ENCODE measurements at regions not wholly inside any gene's neighbourhood (a gene's known extent, or its start where the extent isn't known, plus 50 kb on each side); places are given as distances from the start of the nearest gene placed in this dataset.
"Not testable (repeated sequence)": the region's sequence is repeated elsewhere in the genome, so short reads cannot be mapped to it uniquely, and the experiment has no call there.

DNA sequence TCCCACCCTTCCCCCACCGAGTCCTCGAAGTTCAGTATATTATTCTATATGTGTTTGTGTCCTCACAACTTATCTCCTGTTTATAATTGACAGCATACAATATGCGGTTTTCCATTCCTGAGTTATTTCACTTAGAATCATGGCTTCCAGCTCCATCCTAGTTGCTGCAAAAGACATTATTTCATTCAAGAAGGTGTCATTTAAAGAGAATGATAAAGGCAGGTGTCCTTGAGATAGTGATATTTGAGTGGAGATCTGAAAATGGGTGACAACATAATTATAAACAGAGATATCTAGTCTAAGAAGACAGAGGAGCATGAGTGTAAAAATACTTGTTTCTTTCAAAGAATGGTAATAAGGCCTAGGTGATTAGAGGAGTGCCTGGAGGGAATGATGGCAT, 876.8 kb downstream of the SLC6A15 start:
- no peak for FAIRE-seq

DNA sequence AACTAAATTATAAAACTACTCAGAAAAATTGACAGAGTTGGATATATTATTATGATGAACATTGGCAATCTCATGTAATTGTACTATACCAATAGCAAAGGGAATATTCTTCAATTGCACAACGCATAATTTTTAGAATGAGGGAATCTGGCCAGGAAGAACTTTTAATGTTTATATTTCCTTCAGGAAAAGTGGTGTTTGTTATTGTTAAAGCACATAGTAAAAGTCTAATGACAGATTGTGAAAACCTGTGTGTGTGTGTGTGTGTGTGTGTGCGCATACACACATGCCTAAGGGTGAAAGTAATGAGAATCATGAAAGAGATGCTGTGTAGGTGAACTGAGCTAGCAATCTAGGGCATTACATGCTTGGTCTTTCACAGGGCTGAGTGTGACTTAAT, 877.7 kb downstream of the SLC6A15 start:
- FAIRE-seq = no peak

DNA sequence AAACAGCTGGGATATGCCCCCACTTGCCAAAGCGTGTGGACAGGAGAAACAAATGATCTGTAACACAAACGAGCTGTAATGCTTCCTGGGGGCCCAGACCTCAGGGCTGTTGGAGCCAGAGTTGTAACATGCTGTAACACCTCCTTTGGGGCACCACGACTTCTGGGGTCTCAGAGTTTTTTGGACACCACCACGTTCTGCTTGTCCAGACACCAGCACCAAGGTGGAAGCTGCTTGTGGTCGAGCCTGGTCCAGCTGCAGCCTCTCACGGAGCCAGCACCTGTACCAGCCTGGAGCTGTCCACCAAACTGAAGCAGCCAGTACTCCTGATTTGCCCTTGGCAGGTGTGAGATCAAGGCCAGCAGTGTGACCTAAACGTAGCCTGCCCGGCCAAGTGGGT, 879.4 kb downstream of the SLC6A15 start:
- no peak for FAIRE-seq

DNA sequence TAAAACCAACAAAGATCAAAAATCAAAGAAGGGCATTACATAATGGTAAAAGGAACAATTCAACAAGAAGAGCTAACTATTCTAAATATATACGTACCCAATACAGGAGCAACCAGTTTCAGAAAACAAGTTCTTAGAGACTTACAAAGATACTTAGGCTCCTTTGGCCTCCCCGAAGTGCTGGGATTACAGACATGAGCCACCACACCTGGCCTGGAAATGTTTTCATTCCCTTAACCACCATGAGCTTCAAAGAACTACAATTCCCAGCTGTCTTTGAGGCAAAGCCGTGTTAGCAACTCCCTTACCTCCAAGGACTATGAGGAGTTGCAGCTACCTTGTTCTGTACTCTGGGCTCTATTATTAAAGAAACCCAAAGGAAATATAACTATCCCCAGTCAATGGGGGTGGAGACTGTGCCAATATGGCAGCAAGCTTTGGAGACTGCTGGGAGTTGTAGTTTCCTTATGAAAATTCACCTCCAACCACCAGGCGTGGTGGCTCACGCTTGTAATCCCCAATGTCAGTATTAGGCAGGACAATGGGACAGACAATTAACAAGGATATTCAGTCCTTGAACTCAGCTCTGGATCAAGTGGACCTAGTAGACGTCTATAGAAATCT, 893.9 kb downstream of the SLC6A15 start:
- not testable (repeated sequence) for FAIRE-seq

DNA sequence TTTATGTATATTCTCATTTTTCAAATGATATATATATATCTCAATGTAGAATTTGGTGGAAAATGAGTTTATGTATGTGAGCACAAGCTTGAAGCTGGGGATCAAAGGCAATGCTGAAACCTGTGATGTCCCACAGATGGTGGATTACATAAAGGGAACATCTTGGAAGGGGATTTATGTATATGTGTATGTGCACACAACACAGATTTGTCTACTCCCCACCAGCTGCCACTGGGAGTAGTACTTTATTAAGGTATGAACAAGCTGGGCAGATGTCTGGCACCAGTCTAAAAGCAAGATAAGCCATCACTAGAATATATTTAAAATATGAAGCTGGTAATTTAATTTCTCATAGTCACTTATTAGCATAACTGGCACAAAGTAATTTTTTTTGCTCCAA, 895.6 kb downstream of the SLC6A15 start:
- FAIRE-seq = no peak

DNA sequence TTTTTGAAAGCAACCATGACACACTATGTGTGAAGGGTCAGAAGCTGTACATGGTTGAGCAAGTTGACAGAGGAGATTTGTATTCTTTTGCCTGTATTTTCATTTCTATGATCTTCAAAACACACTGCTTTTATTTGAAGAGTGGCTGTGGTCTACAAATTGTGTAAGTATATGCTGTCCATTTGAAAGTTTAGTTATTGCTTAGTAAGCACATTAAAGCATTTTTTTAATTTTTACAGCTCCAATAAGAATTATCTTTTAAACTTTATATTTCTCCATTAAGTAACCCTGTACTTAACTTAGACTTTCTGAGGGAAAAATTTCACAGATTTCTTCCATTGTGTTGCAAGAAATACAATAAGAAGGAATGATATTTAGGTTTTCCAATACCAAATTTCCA, 915.2 kb downstream of the SLC6A15 start:
- FAIRE-seq = no peak

DNA sequence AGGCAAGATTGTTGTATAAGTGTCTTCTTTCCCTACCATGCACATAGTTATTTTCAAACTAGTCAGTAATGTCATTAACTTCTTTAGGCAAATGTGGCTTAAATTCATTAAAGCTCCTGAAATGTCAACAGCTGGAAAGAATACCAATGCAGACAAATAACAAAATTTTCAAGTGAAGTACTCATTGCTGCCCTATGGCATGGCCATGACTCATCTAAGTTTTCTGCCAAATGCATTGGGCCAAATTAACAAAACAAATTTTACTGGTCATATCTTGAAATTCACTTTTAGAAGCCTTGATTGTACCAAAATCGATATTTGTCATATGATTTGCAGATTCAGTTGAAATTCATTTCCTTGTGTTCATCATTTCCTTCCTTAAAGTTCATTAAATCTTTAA, 915.9 kb downstream of the SLC6A15 start:
- no peak for FAIRE-seq

DNA sequence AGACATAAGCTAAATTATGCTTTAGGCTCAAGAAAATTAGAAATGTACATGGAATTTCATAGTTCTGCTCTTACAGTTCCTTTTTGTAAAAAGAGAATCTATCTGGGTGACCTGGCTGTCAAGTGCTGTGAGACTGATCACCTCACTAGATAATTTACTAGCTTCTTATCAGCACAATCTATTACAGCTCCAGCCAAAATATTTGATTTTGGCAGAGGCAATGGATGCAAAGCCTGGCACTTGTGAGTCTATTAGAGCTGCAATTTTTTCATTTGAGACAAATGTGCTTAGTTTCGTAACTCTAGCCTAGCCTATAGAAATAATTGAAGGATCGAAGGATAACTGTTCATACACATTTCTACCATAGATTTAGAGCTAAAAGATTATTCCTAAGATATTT, 927.5 kb downstream of the SLC6A15 start:
- no peak for FAIRE-seq

DNA sequence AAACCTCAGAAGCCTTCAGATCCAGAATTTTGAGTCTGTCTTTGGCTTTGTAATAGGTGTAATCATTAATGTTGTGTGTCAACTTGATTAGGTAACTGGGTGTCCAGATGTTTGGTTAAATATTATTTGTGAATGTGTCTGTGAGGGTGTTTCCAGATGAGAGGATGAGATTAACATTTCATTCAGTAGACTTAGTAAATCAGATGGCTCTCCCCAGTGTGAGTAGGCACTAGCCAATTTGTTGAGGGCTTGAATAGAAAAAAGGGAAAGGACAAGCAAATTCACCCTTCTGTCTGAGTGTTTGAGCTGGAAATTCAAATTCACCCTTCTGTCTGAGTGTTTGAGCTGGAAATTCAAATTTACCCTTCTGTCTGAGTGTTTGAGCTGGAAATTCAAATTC, 932.2 kb downstream of the SLC6A15 start:
- FAIRE-seq = no peak

DNA sequence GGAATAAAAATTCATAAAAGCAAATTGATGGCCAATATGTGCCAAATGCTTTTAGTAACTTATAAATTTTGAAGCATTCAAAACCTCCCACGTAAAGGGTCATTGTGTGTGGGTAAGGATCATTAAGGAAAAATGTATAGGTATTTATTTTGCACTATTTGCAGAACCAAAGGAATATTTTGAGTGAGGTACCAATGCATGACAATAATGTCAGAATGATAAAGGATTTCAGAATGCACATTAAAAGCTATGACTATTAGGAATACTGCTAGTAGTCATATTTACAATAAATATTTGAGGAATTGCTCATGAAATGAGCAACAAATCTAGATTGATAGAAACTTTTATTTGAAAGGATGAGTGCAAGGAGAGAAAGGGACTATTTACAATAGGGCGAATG, 932.8 kb downstream of the SLC6A15 start:
- no peak for FAIRE-seq

DNA sequence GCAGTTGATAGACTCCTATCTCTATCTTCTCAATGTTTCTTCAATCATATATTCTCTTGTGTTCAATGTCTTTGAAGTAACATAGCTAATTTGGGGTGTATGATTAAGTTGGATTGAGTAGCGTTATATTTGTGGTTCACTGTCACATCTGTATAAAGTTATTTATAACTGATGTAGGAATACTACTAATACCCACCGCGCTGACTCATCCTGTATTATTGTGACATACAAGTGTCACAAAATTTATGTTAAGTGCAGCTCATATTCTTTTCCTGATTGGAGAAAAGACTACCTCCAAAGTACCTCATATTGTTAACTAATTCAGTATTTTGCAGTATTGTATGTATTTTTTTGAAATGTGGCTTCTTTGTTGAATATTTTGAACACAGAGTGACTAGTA, 940.8 kb downstream of the SLC6A15 start:
- FAIRE-seq = no peak

DNA sequence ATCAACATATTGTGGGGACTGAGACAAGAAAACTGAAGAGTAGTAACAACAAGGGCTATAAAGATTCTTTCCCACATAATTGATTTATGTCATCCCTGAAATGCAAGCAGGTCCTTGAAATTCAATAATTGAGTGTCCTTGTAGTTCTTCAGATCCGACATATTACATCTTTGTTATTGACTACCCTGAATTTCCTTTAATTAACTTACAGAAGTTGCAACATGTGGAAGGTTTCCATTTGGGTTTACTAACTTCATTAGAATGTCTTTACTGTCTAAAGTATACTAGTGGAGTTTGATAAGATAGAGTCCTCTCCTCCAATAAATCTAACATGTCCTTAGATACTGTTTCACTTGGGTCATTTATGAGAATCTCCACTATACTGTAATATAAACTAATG, 951.8 kb downstream of the SLC6A15 start:
- FAIRE-seq = no peak

DNA sequence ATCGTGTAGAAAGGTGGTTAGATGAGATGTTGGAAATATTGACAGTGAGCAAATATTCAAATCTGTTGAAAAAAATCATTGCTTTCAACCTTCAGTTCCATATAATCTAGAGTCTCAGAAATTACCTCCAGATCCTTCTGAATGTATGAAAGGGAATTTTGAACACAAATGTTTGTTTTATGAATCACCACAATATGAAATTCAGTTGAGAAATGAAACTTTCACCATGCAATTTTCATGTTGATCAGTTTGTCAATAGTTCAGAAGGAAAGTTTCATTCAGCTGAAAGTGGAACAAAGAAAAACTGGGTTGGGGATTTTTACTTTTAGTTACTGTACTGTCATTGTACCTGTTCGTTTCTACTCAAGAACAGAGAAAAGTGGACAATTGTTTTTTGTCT, 953.6 kb downstream of the SLC6A15 start:
- no peak for FAIRE-seq

DNA sequence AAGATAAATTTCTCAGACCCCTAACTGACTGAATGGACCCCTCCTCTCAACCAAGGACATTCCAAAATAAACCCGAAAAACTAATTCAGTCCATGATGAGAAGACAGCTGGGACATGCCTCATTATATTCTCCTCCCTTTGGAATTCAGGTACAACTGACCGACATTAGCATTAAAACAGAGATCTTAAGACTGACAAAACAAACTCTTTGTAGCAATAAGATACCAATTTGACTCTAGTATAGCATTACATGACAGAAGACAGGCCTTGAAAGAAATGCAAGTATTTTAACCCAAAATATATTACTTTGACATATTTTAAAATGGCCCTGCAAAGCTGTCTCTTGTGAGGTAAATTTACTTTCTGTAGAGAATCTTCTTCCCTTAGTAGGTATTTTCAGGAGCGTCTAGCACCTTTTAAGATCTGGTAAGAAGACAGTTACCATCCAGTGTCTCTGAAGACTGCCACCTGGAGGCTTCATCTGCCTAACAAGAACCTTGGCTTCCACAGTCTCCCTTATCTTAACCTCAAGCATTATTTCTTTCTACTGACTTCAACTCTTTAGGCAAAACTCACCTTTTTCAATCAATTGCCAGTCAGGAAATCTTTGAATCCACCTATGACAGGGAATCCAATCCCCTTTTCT, 957.5 kb downstream of the SLC6A15 start:
- FAIRE-seq = no peak

DNA sequence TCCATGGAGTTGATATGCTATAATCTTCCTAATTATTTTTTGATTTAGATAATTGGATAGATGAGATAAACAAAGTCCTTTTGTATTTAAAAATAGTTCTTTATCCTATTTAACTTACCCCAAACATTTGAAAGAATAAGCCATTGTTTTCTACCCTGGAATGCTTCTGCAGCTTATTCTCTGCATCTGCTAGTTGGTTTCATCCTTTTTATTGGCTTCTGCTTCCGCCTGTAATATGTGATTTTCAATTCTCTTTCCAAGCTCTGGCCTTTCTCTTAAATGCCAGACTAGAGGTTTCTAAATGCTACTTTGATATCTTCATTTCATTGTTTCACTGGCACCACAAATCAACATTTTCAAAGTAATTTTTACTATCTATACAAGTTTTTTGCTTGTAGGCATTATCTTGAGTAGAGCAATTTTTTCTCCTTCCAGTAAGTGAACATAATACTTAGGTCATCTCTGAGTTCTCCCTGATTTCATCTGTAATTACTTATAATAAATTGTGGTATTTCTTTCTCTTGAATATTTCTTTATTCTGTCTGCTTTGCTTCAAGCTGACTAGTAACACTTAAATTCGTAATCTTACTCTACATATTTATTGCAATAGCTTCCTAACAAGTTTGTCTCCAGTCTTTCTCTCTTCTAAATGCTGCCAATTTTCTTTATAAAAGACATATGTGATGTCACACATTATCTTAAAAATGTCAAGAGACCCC, 958.4 kb downstream of the SLC6A15 start:
- no peak for FAIRE-seq

DNA sequence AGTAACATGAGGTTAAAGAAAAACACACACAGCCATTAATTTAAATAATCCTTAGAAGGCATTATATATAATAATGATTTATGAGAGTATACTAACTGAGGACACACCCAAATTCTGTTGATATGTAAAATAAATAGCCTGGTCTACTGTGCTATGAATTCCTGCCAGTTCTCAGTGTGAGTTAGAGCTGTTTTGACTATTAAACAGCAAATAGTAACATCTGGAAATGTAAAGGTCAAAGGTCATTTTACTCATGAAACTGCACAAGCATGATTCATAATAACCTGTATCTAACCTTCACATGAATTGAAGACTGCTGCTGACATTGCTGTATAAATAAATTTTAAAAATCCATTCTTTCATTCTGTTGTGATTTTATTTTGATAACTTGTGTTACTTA, 966.7 kb downstream of the SLC6A15 start:
- no peak for FAIRE-seq

DNA sequence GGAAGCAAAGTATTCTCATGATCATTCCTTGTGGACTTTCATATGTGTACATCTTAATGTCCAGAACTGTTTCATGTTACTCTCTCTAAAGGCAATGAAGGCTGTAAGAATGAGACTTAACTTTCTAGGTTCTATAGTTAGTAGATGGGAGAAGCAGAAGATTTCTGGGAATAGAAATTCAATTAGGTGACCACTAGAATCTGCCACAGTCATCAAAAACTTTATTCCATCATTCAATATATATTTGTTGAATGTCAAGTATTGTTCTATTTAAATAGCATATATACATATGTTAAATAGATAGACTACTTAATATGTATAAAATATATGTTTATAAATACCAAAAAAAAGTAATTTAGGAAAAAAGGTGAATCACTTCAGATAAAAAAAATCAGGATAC, 972.9 kb downstream of the SLC6A15 start:
- FAIRE-seq = no peak

DNA sequence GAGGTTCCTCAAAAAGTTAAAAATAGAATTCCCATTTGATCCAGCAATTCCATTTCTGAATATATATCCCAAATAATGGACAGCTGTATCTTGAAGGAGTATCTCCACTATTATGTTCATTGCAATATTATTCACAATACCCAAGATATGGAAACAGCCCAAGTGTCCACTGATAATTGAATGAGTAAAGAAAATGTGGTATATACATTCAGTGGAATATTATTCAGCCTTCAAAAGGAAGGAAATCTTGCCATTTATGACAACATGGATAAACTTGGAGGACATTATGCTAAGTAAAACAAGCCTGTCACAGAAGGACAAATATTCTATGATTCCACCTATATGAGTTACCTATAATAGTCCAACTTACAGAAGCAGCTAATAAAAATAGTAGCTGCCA, 979.0 kb downstream of the SLC6A15 start:
- no peak for FAIRE-seq

DNA sequence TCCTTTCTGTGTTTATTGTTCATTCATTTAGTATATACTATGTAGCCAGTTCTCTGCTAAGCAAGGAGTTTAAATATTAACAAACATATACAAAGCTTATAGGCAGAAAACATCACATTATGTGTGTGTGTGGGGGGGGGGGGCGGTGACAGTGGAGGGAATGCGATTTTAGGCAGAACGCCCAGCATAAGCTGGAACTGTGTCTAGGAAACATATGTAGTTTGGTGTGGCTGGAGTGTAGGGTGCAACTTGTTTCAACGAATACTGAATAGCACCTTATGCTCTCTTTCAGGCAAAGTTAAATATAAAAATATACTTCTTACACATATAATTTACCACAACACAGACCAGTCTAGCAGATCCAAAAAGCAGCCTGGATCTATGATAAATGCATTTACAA, 980.6 kb downstream of the SLC6A15 start:
- no peak for FAIRE-seq

DNA sequence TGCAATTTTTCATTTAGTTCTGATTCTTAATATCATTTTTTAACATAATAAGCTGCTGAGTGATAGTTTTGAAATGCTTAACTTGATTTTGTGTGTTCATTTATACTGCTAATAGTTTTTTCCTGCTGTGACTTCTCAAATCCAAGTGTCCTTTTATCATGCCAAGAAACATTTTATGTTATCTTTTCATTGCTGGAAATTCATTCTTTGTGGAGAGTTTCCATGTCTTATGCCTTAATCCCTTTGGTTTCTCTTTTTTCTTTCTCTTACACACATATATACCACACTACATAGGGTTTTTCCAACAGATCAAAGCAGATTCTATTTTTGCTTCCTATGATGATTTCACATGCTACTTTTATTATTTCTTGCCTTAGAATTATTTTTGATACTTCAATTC, 981.1 kb downstream of the SLC6A15 start:
- FAIRE-seq = no peak

DNA sequence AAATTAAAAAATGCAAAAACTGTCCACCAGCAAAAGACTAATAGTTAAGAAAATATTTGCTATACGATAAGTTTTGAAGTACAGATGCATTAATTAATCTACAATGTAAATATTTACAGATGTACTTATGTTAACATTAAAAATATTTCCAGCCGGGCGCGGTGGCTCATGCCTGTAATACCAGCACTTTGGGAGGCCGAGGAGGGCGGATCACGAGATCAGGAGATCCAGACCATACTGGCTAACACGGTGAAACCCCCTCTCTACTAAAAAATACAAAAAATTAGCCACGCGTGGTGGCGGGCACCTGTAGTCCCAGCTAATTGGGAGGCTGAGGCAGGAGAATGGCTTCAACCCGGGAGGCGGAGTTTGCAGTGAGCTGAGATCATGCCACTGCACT, 982.8 kb downstream of the SLC6A15 start:
- not testable (repeated sequence) for FAIRE-seq

DNA sequence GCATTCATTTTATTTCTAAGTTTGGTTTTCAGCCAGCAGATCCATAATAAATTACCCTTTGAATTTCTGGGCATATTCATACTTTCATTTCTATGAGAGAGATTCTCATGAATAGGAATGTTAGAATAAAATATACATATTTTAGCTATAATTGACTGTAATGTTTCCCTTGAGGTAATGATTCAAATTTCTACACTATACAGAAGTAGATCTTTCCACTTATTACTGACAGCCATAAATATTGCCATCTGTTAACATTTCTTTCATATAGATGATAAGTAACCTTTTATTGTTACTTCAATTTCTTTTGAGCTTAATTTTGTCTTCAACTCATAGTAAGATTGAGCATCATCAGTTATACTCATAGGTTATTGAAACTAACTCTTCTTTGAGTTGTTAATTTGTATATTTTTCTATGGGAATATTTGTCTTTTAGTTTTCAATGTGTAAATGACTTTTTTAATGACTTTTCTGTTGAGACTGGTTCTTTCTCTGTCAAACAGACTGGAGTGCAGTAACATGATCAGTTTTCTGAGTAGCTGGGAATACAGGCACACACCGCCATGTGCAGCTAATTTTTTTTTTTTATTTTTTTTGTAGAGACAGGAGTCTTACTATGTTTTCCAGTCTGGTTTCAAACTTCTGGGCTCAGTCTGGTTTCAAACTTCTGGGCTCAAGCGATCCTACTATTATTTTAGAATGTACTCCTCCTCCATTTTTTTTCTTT, 991.6 kb downstream of the SLC6A15 start:
- no peak for FAIRE-seq

DNA sequence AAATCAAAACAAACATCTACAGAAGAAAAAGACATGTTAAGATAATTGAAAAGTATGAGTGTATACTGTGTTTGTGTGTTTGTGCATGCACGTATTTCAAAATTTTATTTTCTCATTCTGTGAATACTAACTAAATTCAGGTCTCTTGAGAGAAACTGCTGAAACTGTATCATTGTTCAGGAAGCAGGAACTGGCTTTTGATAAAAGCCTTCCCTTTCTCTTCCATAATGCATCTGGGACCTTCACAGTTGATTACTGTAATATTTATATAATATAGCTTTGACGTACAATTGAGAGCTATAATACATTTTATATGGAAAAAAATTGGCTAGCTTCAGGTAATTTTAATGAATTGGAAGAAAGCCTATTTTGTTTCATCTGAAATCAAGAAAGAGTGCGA, 993.5 kb downstream of the SLC6A15 start:
- no peak for FAIRE-seq

DNA sequence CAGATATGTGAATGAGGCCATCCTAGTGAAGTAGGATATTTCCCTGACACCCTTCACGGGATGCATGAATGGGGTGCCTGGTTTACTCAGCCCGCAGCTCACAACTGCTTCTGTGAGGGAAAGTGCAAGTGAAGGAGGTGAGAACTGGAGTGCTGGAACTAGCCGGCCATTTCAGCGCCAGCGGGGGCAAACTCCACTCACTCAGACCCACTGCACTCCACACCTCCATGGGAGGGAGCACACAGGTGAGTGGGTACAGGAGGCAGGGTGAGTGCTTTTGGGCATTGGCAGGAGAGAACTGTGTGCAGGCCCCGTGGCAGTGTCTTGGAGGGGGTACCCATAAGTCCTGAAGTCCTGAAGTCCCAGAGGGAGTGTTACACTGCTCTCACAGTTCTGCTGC, 1008.4 kb downstream of the SLC6A15 start:
- no peak for FAIRE-seq

Data from colon (tissue), 2 donors.